HepG2 (cell line): ENCODE measurements at regions not wholly inside any gene's neighbourhood (a gene's known extent, or its start where the extent isn't known, plus 50 kb on each side); places are given as distances from the start of the nearest gene placed in this dataset.

Source experiments
- FOXJ3 ChIP-seq: sonication (generic); formaldehyde crosslinking; IDR thresholded peaks from 2 replicates; pipeline ENCODE4 v1.4.0; 2020; ENCODE audit warnings: missing genetic modification reagents, mild to moderate bottlenecking, borderline replicate concordance
- GPN1 ChIP-seq: sonication (generic); formaldehyde crosslinking; IDR thresholded peaks from 2 replicates; pipeline ENCODE4 v1.5.1; 2020; ENCODE audit warnings: missing genetic modification reagents, borderline replicate concordance
- HCFC1 ChIP-seq: fragments of 150-350 bp; IDR thresholded peaks from 2 replicates; pipeline ENCODE4 v1.6.1; 2014; ENCODE audit warnings: low read depth, low read length
- ISL2 ChIP-seq: sonication (generic); formaldehyde crosslinking; IDR thresholded peaks from 2 replicates; pipeline ENCODE4 v1.5.0; 2020; ENCODE audit warnings: missing genetic modification reagents
- MIER3 ChIP-seq: IDR thresholded peaks from 2 replicates; pipeline ENCODE4 v1.6.1; 2016; ENCODE audit warnings: missing compliant biosample characterization, borderline replicate concordance
- MIXL1 ChIP-seq: IDR thresholded peaks from 2 replicates; pipeline ENCODE4 v1.6.1; 2016
- NFYC ChIP-seq: IDR thresholded peaks from 2 replicates; pipeline ENCODE4 v1.6.1; 2016; ENCODE audit warnings: missing genetic modification reagents, missing compliant biosample characterization
- SALL1 ChIP-seq: sonication (generic); formaldehyde crosslinking; IDR thresholded peaks from 2 replicates; pipeline ENCODE4 v1.8.0; 2022; ENCODE audit warnings: mild to moderate bottlenecking, missing genetic modification reagents
- SNAPC2 ChIP-seq: sonication (generic); formaldehyde crosslinking; IDR thresholded peaks from 2 replicates; pipeline ENCODE4 v1.8.1; 2022; ENCODE audit warnings: mild to moderate bottlenecking, missing genetic modification reagents
- SP140L ChIP-seq: sonication (generic); formaldehyde crosslinking; IDR thresholded peaks from 2 replicates; pipeline ENCODE4 v1.4.0; 2020; ENCODE audit warnings: missing genetic modification reagents, borderline replicate concordance
- TCF7L2 ChIP-seq: IDR thresholded peaks from 2 replicates; pipeline ENCODE4 v1.6.1; 2011; ENCODE audit warnings: mild to moderate bottlenecking, low read depth, low read length, moderate library complexity
- XRCC5 ChIP-seq: fragments of 200-400 bp; formaldehyde crosslinking; optimal IDR thresholded peaks from 2 replicates; pipeline ENCODE3; 2017; ENCODE audit warnings: mild to moderate bottlenecking, low read length
- ZBTB20 ChIP-seq: sonication (generic); formaldehyde crosslinking; IDR thresholded peaks from 2 replicates; pipeline ENCODE4 v1.8.1; 2023; ENCODE audit warnings: missing genetic modification reagents, low read depth, mild to moderate bottlenecking, borderline replicate concordance
- ZEB1 ChIP-seq: IDR thresholded peaks from 2 replicates; pipeline ENCODE4 v1.6.1; 2012; ENCODE audit warnings: mild to moderate bottlenecking, low read depth, inconsistent platforms; ENCODE audit not compliant: insufficient replicate concordance
- ZFP36 ChIP-seq: fragments of 150-350 bp; IDR thresholded peaks from 2 replicates; pipeline ENCODE4 v1.6.1; 2018; ENCODE audit warnings: borderline replicate concordance, low read length, low read depth; ENCODE audit not compliant: partially characterized antibody
- ZNF260 ChIP-seq: sonication (generic); formaldehyde crosslinking; IDR thresholded peaks from 2 replicates; pipeline ENCODE4 v1.4.0; 2020; ENCODE audit warnings: missing genetic modification reagents, low read depth, mild to moderate bottlenecking, borderline replicate concordance
- ZNF367 ChIP-seq: sonication (generic); formaldehyde crosslinking; IDR thresholded peaks from 2 replicates; pipeline ENCODE4 v1.4.0; 2020; ENCODE audit warnings: missing genetic modification reagents, borderline replicate concordance
- ZNF598 ChIP-seq: sonication (generic); formaldehyde crosslinking; IDR thresholded peaks from 2 replicates; pipeline ENCODE4 v1.5.1; 2020; ENCODE audit warnings: mild to moderate bottlenecking, missing genetic modification reagents, borderline replicate concordance
- TF ChIP-seq, protein P1 (sequence below): sonication (generic); formaldehyde crosslinking; IDR thresholded peaks from 2 replicates; pipeline ENCODE4 v1.5.1; 2020; ENCODE audit warnings: missing genetic modification reagents, mild to moderate bottlenecking, borderline replicate concordance
- TF ChIP-seq, protein P2 (sequence below): sonication (generic); formaldehyde crosslinking; IDR thresholded peaks from 2 replicates; pipeline ENCODE4 v1.5.0; 2020; ENCODE audit warnings: missing genetic modification reagents
- TF ChIP-seq, protein P3 (sequence below): sonication (generic); formaldehyde crosslinking; IDR thresholded peaks from 2 replicates; pipeline ENCODE4 v1.4.0; 2020; ENCODE audit warnings: missing genetic modification reagents, low read depth, mild to moderate bottlenecking, borderline replicate concordance
- TF ChIP-seq, protein P4 (sequence below): sonication (generic); formaldehyde crosslinking; IDR thresholded peaks from 2 replicates; pipeline ENCODE4 v1.5.1; 2020; ENCODE audit warnings: mild to moderate bottlenecking, missing genetic modification reagents, moderate library complexity
- TF ChIP-seq, protein P5 (sequence below): sonication (generic); formaldehyde crosslinking; IDR thresholded peaks from 2 replicates; pipeline ENCODE4 v1.8.0; 2022; ENCODE audit warnings: mild to moderate bottlenecking, missing genetic modification reagents, moderate library complexity

DNA sequence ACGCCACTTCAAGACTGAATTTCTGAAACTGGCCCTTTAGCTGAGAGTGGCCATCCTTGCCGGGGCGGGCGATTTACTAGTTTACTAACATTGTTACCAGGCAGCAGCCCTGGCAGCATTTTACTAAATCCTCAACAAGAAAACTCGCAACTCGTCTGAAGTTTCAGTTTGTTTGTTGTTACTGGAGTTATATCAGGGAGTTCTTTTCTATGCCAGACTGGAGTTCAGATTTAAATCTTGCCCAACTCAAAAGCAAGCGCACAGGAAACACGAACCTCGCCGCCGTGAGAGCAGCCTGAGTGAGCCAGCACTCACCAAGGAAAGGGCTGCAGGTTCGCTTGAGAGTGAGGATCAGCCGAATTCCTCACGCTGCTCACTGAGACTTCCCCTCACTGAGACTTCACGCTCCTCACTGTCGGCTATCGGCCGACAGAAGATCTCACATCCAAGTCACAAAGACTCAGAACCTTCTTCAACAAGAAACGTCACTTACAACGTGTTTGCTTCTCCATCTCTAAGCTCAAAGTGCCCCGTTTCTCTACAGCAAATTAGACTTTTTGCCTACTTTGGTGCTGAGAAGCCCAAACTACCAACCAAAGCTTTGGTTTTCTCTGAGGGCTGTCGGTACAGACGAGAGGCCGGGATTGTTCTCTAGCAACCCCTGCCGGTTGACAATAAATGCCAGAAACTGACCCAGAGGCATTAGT, 78.9 kb downstream of the OLIG3 start (continued):
- TF ChIP-seq ZEB1 (no peak), ZNF367 (no peak), SP140L (no peak), MIER3 (CRISPR knock-in tag) (no peak), NFYC (CRISPR knock-in tag) (no peak), ZFP36 (no peak), ZNF260 (CRISPR knock-in tag) (no peak), XRCC5 (no peak), ZBTB20 (CRISPR knock-in tag) (no peak), TCF7L2 (no peak), ISL2 (CRISPR knock-in tag) (peak; percentile 14; the same call in 1 of the 2 replicates), SNAPC2 (CRISPR knock-in tag) (no peak), SALL1 (0 out of 2 replicates have a peak, but pooled peaks have one; percentile 22), MIXL1 (CRISPR knock-in tag) (no peak), GPN1 (CRISPR knock-in tag) (no peak), FOXJ3 (CRISPR knock-in tag) (no peak), HCFC1 (no peak), ZNF598 (CRISPR knock-in tag) (no peak)
- TF ChIP-seq, protein P1, sequence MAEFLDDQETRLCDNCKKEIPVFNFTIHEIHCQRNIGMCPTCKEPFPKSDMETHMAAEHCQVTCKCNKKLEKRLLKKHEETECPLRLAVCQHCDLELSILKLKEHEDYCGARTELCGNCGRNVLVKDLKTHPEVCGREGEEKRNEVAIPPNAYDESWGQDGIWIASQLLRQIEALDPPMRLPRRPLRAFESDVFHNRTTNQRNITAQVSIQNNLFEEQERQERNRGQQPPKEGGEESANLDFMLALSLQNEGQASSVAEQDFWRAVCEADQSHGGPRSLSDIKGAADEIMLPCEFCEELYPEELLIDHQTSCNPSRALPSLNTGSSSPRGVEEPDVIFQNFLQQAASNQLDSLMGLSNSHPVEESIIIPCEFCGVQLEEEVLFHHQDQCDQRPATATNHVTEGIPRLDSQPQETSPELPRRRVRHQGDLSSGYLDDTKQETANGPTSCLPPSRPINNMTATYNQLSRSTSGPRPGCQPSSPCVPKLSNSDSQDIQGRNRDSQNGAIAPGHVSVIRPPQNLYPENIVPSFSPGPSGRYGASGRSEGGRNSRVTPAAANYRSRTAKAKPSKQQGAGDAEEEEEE: no peak
- TF ChIP-seq, protein P2, sequence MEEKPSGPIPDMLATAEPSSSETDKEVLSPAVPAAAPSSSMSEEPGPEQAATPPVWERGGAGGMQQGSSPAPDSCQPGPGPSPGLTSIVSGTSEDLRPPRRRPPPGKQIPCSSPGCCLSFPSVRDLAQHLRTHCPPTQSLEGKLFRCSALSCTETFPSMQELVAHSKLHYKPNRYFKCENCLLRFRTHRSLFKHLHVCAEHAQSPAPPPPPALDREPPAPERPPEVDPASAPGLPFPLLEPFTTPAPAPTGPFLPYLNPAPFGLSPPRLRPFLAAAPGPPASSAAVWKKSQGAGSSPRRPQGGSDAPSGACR (CRISPR knock-in tag): no peak
- TF ChIP-seq, protein P3, sequence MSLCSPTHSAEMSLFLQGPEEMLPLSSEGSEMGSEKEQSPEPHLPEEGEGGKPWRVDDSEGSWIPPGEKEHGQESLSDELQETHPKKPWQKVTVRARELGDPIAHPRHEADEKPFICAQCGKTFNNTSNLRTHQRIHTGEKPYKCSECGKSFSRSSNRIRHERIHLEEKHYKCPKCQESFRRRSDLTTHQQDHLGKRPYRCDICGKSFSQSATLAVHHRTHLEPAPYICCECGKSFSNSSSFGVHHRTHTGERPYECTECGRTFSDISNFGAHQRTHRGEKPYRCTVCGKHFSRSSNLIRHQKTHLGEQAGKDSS: no peak
- TF ChIP-seq, protein P4, sequence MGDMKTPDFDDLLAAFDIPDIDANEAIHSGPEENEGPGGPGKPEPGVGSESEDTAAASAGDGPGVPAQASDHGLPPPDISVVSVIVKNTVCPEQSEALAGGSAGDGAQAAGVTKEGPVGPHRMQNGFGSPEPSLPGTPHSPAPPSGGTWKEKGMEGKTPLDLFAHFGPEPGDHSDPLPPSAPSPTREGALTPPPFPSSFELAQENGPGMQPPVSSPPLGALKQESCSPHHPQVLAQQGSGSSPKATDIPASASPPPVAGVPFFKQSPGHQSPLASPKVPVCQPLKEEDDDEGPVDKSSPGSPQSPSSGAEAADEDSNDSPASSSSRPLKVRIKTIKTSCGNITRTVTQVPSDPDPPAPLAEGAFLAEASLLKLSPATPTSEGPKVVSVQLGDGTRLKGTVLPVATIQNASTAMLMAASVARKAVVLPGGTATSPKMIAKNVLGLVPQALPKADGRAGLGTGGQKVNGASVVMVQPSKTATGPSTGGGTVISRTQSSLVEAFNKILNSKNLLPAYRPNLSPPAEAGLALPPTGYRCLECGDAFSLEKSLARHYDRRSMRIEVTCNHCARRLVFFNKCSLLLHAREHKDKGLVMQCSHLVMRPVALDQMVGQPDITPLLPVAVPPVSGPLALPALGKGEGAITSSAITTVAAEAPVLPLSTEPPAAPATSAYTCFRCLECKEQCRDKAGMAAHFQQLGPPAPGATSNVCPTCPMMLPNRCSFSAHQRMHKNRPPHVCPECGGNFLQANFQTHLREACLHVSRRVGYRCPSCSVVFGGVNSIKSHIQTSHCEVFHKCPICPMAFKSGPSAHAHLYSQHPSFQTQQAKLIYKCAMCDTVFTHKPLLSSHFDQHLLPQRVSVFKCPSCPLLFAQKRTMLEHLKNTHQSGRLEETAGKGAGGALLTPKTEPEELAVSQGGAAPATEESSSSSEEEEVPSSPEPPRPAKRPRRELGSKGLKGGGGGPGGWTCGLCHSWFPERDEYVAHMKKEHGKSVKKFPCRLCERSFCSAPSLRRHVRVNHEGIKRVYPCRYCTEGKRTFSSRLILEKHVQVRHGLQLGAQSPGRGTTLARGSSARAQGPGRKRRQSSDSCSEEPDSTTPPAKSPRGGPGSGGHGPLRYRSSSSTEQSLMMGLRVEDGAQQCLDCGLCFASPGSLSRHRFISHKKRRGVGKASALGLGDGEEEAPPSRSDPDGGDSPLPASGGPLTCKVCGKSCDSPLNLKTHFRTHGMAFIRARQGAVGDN (CRISPR knock-in tag): peak; percentile 39
- TF ChIP-seq, protein P5, sequence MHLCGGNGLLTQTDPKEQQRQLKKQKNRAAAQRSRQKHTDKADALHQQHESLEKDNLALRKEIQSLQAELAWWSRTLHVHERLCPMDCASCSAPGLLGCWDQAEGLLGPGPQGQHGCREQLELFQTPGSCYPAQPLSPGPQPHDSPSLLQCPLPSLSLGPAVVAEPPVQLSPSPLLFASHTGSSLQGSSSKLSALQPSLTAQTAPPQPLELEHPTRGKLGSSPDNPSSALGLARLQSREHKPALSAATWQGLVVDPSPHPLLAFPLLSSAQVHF: no peak
